RKO (cell line): ENCODE measurements at regions not wholly inside any gene's neighbourhood (a gene's known extent, or its start where the extent isn't known, plus 50 kb on each side); places are given as distances from the start of the nearest gene placed in this dataset.
A peak's percentile ranks its signal among the peaks of the same experiment; 100 is the strongest.
"Not testable (repeated sequence)": the region's sequence is repeated elsewhere in the genome, so short reads cannot be mapped to it uniquely, and the experiment has no call there.

Source experiments
- DNase-seq: peaks from one replicate; pipeline ENCODE4 v3.0.0-alpha.2; 2016; ENCODE audit warnings: low spot score

- DNase-seq = peak; percentile 2
These were observed 791.3 kb downstream of the RAB28 start for GRCh38 chr4:12692815-12693214.

DNA sequence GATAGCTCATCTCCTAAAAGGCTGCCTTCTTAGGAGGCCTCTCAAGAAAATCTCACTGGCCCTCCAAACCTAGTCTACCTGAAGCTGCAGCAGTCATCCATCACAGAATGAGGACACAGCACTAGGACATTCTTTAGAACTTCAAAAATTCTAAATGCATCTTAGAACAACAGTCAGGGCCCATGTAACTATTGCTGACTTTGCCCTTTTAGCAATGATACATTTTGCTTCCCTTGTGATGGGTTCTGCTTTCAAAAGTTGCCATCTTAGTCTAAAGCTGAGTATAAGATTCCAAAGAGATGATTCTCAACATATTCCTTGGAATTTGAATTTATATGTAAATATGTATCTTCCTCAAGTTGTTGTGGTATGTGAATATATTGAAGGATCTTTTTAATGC, 793.0 kb downstream of the RAB28 start:
- DNase-seq = no peak

- peak; percentile 45 for DNase-seq
These were observed 794.7 kb downstream of the RAB28 start for GRCh38 chr4:12689457-12689856.

GRCh38 chr4:12679217-12679616, 804.9 kb downstream of the RAB28 start:
- DNase-seq = peak; percentile 25

GRCh38 chr4:12674184-12674583, 810.0 kb downstream of the RAB28 start:
- DNase-seq = no peak

- no peak for DNase-seq
These were observed 811.8 kb downstream of the RAB28 start for GRCh38 chr4:12672303-12672702.

DNA sequence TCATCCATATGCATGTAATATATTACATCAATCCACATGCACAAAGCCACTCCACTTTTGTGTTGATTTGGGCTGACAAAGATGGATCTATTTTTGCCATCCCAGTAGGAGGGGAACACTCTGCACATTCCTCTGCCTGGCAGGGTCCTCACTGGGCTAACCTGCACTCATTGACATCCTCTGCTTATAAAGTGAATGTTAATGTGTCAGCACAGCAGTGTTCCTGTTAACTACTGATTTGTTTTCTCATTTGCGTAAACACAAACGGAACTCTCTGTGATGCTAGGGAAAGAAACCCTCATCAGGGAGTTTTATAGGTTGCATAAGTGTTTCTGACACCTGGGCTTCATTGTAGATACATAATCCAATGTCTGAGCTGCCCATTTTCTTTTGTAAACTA, 826.0 kb downstream of the RAB28 start:
- DNase-seq = no peak

DNA sequence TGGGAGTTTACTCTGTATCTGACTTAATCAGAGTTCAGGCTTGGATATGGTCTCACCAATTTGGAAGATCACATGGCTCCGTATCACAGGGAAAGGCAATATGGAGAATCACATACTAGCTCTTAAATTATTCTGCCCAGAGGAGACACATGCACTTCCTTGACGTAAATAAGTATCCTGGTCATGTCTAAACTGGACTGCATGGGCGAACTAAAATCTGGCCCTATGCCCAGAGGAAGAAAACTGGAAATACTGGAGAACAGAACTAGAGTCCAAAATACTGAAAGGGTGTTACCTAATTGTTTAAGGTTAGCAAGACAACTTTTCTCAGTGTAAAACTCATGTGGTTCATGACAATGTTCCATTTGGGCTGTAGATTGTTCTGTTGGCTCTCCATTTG, 832.3 kb downstream of the RAB28 start:
- DNase-seq = no peak

DNA sequence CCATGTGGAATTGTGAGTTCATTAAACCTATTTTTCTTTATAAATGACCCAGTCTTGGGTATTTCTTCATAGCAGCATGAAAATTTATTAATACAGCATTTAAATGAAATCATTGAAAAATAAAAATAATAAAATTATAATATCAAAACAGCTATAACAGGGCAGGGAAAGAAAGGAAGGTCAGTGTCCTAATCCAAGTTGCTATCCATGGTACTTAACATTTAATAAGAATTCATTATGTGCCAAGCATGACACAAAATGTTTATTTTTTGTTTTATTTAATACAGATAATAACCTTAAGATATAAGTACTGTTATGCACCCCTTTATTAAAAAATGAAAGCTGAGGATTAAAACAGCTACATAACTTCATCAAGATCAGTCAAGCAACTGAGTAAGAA, 838.4 kb downstream of the RAB28 start:
- no peak for DNase-seq

- DNase-seq = no peak
These were observed 839.9 kb downstream of the RAB28 start for GRCh38 chr4:12644261-12644660.

DNA sequence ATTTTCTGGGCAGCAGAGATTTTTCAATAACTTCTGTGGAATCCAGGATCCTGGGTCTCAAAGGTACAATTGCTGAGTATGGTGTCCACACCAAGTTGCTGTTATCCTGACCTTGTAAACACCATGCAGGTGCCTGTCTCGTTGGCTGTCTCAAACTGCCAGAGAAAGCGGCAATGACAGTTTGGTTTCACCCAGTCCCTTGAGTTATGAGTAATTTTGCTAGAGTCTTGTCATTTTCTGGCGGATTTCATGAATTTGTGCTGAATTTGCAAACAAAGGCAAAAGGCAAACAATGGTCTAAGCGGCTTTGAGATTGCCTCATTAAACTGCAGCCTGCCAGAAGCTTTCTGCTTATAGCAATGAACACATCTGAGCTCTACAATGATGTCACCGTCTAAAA, 847.9 kb downstream of the RAB28 start:
- DNase-seq = no peak

GRCh38 chr4:12635629-12636028, 848.5 kb downstream of the RAB28 start:
- DNase-seq = no peak

GRCh38 chr4:12633053-12633651, 851.0 kb downstream of the RAB28 start:
- peak; percentile 67 for DNase-seq

DNA sequence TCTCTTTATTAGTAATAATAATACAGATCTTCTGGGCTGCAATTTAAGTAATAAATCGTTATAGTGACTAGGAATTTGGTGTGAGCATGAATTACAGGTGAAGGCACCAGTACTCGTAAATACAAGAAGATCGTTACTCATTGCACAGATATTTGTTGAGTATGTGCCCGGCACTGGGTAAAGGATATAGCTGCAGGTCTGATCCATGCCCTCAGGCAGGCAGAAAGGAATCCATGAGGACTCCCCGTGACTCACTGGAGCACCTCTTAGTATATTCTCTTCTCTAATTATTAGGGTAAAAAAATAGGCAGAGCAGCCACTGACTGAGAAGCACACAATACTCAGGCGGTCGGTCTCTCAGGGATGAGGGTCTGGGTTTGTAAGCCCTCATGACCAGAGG, 868.3 kb downstream of the RAB28 start:
- no peak for DNase-seq

- no peak for DNase-seq
These were observed 871.3 kb downstream of the RAB28 start for GRCh38 chr4:12612876-12613275.

DNA sequence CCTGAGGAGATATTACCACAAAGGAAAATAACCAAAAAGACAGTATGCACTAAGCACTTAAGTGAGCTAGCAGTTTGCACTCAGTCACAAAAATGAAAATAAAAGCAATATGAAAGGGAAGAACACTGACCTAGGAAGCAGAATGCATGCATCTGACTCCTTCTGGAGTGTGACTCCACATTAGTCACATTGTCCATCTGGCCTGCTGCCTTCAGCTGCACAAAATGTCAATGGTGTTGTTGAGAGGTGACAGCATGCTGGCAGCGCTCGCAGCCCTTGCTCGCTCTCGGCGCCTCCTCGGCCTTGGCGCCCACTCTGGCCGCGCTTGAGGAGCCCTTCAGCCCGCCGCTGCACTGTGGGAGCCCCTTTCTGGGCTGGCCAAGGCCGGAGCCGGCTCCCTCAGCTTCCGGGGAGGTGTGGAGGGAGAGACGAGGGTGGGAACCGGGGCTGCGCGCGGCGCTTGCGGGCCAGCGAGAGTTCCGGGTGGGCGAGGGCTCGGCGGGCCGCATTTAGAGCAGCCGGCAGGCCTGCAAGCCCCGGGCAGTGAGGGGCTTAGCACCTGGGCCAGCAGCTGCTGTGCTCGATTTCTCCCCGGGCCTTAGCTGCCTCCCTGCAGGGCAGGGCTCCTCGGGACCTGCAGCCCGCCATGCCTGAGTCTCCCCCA, 874.8 kb downstream of the RAB28 start:
- not testable (repeated sequence) for DNase-seq

DNA sequence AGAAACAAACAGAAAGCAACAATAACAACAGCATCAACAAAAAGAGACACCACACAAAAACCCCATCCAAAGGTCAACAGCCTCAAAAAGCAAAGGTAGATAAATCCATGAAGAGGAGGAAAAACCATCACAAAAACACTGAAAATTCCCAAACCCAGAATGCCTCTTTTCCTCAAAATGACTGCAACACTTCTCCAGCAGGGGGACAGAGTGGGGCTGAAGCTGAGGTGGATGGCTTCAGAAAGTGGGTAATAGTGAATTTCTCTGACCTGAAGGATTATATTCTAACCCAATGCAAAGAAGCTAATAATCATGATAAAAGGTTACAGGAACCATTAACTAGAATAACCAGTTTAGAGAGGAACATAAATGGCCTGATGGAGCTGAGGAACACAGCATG, 888.2 kb downstream of the RAB28 start:
- DNase-seq = no peak

DNA sequence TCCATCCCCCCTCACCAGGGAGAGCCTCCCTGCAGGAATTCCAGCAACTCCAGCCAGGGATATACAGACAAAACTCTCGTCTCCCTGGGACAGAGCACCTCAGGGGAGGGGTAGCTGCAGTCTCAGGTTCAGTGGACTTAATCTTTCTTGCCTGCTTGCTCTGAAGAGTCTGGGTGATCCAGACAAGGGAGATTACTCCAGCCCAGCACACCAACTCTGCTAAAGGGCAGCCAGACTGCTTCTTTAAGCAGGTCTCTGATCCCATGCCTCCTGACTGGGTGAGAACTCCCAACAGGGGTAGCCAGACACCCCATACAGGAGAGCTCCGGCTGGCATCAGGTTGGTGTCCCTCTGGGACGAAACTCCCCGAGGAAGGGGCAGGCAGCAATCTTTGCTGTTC, 888.7 kb downstream of the RAB28 start:
- DNase-seq = no peak

DNA sequence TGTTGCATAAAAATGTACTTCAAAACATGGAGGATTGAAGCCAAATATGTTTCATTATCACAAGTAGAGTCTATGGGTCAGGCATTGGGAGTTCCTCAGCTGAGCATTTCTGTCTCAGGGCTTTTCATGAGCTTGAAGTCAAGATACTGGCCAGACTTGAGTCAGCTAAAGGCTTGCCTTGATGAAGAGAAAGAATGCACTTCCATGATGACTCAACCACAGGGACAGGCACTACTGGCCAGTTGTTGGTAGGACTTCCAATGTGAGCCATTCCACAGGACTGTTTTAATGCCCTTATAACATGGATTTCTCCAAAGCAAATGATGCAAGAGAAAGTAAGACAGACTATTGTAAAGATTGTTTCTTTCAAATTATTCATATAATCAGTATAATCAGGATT, 895.6 kb downstream of the RAB28 start:
- DNase-seq = peak; percentile 5

DNA sequence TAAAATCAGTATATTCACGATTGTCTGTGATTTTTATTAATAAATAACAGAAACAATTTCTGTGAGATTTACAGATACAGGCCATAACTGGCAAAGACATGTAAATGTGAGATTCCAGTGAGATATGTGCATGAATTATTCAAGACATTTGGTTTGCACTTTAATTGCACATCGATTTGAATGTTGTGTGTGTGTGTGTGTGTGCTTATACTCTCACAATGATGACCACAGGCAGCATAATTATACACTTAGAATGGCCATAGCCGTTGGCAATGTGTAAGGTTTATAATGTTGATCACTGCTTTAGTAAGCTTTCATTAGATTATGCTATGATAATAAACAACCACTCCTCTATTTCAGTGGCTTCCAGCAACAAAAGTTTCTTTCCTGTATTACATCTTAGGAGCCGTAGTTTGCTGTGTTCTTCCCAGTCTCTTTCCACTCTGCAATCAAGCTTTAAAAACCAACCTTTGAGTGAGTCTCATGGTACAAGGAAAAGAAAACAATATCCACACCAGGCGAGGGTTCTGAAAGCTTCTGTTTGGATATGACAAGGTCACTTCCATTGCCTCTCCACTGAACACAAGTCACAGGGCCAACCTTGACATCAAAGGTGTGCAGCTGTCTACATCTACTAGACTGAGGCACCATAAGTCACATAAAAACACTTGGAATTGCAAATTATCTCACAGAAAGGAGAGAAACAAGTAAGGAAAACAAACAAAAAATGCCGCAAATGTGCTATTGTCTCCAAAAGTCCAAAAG, 897.7 kb downstream of the RAB28 start:
- no peak for DNase-seq

- no peak for DNase-seq
These were observed 899.8 kb downstream of the RAB28 start for GRCh38 chr4:12584116-12584875.

DNA sequence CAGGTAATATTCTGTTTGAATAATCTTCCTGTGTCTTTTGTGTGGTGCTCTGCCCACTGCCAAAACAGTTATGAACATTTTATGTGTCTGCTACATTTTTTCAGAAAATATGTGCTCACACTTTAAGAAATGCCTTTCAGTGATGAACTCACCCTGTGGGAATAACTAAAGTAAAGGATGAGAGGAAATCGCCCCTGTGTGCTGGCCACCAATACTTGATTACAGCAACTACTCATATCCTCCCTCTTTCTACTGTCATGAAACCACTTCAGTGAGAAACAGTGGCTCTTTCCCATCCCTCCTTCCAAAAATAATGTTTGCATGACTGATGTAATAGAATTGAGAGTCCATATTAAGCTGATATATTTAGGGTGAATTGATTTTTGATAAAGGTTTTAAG, 900.9 kb downstream of the RAB28 start:
- DNase-seq = no peak

DNA sequence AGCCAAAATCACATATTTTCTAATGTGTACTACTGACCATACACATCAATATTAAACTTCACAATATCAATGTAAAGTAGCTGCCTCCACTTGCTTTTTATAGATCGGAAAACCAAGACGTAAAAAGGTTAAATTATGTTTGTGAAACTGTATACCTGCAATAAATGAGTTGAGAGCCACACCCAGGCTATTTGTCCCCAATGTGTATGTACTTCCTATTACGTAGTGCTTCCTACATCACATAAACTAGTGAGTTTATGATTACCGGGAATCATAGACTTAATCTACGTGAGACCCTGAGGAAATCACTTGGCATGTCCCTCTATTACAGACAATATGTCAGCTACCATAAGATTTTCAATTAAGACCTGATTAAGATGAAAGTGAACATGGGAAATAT, 903.4 kb downstream of the RAB28 start:
- DNase-seq = no peak
